Progenitor cell of endocrine pancreas (in vitro differentiated cells): ENCODE measurements at regions not wholly inside any gene's neighbourhood (a gene's known extent, or its start where the extent isn't known, plus 50 kb on each side); places are given as distances from the start of the nearest gene placed in this dataset.

Experiments
- DNase-seq: peaks from one replicate; pipeline ENCODE4 v3.0.0; 2021; ENCODE audit warnings: low spot score; ENCODE audit not compliant: unreplicated experiment
- H3K27ac Mint-ChIP-seq: 2 replicates; pipeline ENCODE4 v1.8.0; 2021; ENCODE audit warnings: mild to moderate bottlenecking, moderate library complexity, mixed read lengths
- H3K27me3 Mint-ChIP-seq: 2 replicates; pipeline ENCODE4 v1.8.0; 2021; ENCODE audit warnings: mixed read lengths
- H3K36me3 Mint-ChIP-seq: 2 replicates; pipeline ENCODE4 v1.8.0; 2022; ENCODE audit warnings: mixed read lengths; ENCODE audit not compliant: insufficient read depth
- H3K4me1 Mint-ChIP-seq: 2 replicates; pipeline ENCODE4 v1.8.0; 2021; ENCODE audit warnings: low read depth, mixed read lengths
- H3K4me3 Mint-ChIP-seq: 2 replicates; pipeline ENCODE4 v1.8.0; 2021; ENCODE audit warnings: low read depth, mild to moderate bottlenecking, moderate library complexity, mixed read lengths
- H3K9me3 Mint-ChIP-seq: 2 replicates; pipeline ENCODE4 v1.8.0; 2021; ENCODE audit warnings: low read depth, mixed read lengths
- CTCF ChIP-seq: fragments of 200-600 bp; sonication (generic); IDR thresholded peaks from one replicate; pipeline ENCODE4 v1.5.0; 2021; ENCODE audit warnings: antibody characterized with exemption, mild to moderate bottlenecking; ENCODE audit not compliant: unreplicated experiment

- no peak overlapping the region for H3K4me3 Mint-ChIP-seq
- H3K27me3 Mint-ChIP-seq, result no peaks in the 10 kb centered on the region
- DNase-seq, result no peak
- H3K36me3 Mint-ChIP-seq, result no peaks in the 10 kb centered on the region
- no peaks in the 10 kb centered on the region for H3K4me1 Mint-ChIP-seq
- no peak for TF ChIP-seq CTCF
- no peak overlapping the region for H3K27ac Mint-ChIP-seq
- H3K9me3 Mint-ChIP-seq, result no peaks in the 10 kb centered on the region
Measured at GRCh38 chr3:159245871-159246270, 444.0 kb downstream of the MFSD1 start.

GRCh38 chr3:159246385-159246784, 444.5 kb downstream of the MFSD1 start:
- Mint-ChIP-seq H3K4me1 (no peaks in the 10 kb centered on the region), H3K27ac (no peak overlapping the region), H3K9me3 (no peaks in the 10 kb centered on the region), H3K4me3 (no peak overlapping the region), H3K36me3 (no peaks in the 10 kb centered on the region), H3K27me3 (no peaks in the 10 kb centered on the region)
- no peak for DNase-seq
- no peak for TF ChIP-seq CTCF

- no peak overlapping the region for H3K27ac Mint-ChIP-seq
- peaks cover 13% of the 10 kb centered on the region for H3K27me3 Mint-ChIP-seq
- TF ChIP-seq CTCF, result no peak
- H3K9me3 Mint-ChIP-seq, result no peaks in the 10 kb centered on the region
- no peaks in the 10 kb centered on the region for H3K36me3 Mint-ChIP-seq
- no peak for DNase-seq
- H3K4me1 Mint-ChIP-seq, result no peaks in the 10 kb centered on the region
- H3K4me3 Mint-ChIP-seq, result no peak overlapping the region
Measured at GRCh38 chr3:159249472-159250174, 447.8 kb downstream of the MFSD1 start.

GRCh38 chr3:159250961-159251360, 449.1 kb downstream of the MFSD1 start:
- DNase-seq, result no peak
- peaks cover 21% of the 10 kb centered on the region for H3K27me3 Mint-ChIP-seq
- no peak for TF ChIP-seq CTCF

GRCh38 chr3:159252274-159252673, 450.4 kb downstream of the MFSD1 start:
- Mint-ChIP-seq H3K4me1 (no peaks in the 10 kb centered on the region), H3K27ac (no peak overlapping the region), H3K4me3 (no peak overlapping the region), H3K27me3 (peaks cover 23% of the 10 kb centered on the region), H3K9me3 (no peaks in the 10 kb centered on the region), H3K36me3 (no peaks in the 10 kb centered on the region)
- TF ChIP-seq CTCF, result no peak
- no peak for DNase-seq

More at GRCh38 chr3:159250961-159251360, 449.1 kb downstream of the MFSD1 start:
- no peaks in the 10 kb centered on the region for H3K9me3 Mint-ChIP-seq
- H3K36me3 Mint-ChIP-seq, result no peaks in the 10 kb centered on the region
- no peak overlapping the region for H3K4me3 Mint-ChIP-seq
- H3K4me1 Mint-ChIP-seq, result no peaks in the 10 kb centered on the region
- no peak overlapping the region for H3K27ac Mint-ChIP-seq
